NCI-H82 treated with DMSO at 0.1 percent for 48 hours (cell line): ENCODE measurements at regions not wholly inside any gene's neighbourhood (a gene's known extent, or its start where the extent isn't known, plus 50 kb on each side); places are given as distances from the start of the nearest gene placed in this dataset.
"Not testable (repeated sequence)": the region's sequence is repeated elsewhere in the genome, so short reads cannot be mapped to it uniquely, and the experiment has no call there.

ENCODE experiments used
- DNase-seq: peaks from one replicate; lab custom pipeline; 2025; ENCODE audit not compliant: unreplicated experiment; lab: John Stamatoyannopoulos, UW

- no peak for DNase-seq
Measured at GRCh38 chr5:87570366-87570765, 157.6 kb upstream of the CCNH start.

- DNase-seq = no peak
Measured at GRCh38 chr5:87562068-87562467, 149.3 kb upstream of the CCNH start.

GRCh38 chr5:87560528-87560927 lies 147.8 kb upstream of the CCNH start:
- DNase-seq = no peak

GRCh38 chr5:87551911-87552310 lies 139.2 kb upstream of the CCNH start:
- DNase-seq = no peak

GRCh38 chr5:87541676-87542075 lies 128.9 kb upstream of the CCNH start:
- no peak for DNase-seq

GRCh38 chr5:87541033-87541432 lies 128.3 kb upstream of the CCNH start:
- peak; percentile 4 for DNase-seq

GRCh38 chr5:87539839-87540238 lies 127.1 kb upstream of the CCNH start:
- DNase-seq = no peak

- no peak for DNase-seq
Measured at GRCh38 chr5:87536365-87536764, 123.6 kb upstream of the CCNH start.

- no peak for DNase-seq
Measured at GRCh38 chr5:87535706-87536105, 123.0 kb upstream of the CCNH start.

- DNase-seq = no peak
Measured at GRCh38 chr5:87529486-87530076, 116.9 kb upstream of the CCNH start.

GRCh38 chr5:87526131-87526530 lies 113.4 kb upstream of the CCNH start:
- DNase-seq = no peak

GRCh38 chr5:87524217-87524616 lies 111.5 kb upstream of the CCNH start:
- no peak for DNase-seq

- DNase-seq = not testable (repeated sequence)
Measured at GRCh38 chr5:87511778-87512177, 99.0 kb upstream of the CCNH start.

GRCh38 chr5:87503004-87503403 lies 90.3 kb upstream of the CCNH start:
- no peak for DNase-seq

GRCh38 chr5:87499478-87500410 lies 87.0 kb upstream of the CCNH start:
- DNase-seq = no peak
